NB4 (cell line): ENCODE measurements at regions not wholly inside any gene's neighbourhood (a gene's known extent, or its start where the extent isn't known, plus 50 kb on each side); places are given as distances from the start of the nearest gene placed in this dataset.

Experiments
- DNase-seq: peaks from one replicate; pipeline ENCODE4 v3.0.0; 2010; ENCODE audit warnings: low read depth
- H3K4me3 ChIP-seq: one replicate; pipeline ENCODE4 v1.5.1; 2011; ENCODE audit warnings: mild to moderate bottlenecking, low read depth, low read length, moderate library complexity
- MYC ChIP-seq: IDR thresholded peaks from 2 replicates; pipeline ENCODE4 v1.6.1; 2011; ENCODE audit warnings: low read depth, low read length
- POLR2A ChIP-seq: IDR thresholded peaks from 2 replicates; pipeline ENCODE4 v1.6.1; 2011; ENCODE audit warnings: mild to moderate bottlenecking; ENCODE audit not compliant: insufficient read length; ENCODE audit errors: extremely low read depth
- TF ChIP-seq, protein P1 (sequence below): IDR thresholded peaks from 2 replicates; pipeline ENCODE4 v1.6.1; 2011; ENCODE audit warnings: low read depth, low read length
- TF ChIP-seq, protein P2 (sequence below): IDR thresholded peaks from one replicate; pipeline ENCODE4 v1.5.1; 2012; ENCODE audit warnings: low read depth, low read length

DNA sequence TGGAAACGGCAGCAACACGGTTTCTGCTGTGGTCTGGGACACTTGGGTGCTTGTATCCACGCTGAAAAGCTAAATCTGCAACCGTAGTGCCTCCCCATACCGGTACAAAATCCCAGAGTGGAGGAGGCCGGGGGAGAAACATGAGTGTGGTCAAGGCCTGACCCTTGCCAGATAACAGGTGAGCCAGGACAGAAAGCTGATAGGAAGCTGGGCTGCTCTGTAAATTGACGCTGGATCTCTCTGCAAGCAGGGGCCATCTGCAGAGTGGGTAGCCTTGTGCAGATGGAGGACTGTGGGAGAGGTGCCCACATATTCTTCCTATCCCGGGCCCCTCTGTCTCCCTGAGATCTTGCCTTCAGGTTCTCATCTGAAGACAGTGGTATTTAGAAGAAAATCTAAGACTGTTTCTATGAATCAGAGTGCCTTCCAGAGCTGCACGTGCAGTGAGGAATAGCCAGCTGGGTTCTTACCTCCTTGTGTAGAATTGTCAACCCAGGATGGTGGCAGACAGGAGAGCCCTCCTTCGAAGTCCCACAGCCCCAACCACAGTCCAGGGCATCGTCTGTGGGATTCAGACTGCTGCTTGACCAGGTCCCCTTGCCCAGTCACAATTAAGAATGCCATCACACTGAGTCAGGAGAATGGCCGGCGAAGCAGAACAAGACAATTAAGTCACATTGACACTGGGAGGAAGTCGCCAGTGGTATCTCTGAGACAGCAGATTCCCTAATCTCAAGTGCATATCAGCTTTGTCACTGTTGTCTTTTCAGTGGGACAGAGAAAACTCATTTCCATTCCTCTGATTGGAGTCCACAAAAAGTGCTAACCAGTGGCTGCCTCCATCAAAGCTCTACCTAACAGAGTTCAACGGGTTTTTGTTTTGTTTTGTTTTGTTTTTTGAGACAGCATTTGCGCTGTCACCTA, 100.0 kb upstream of the RIPOR2 start:
- H3K4me3 ChIP-seq, result no peak overlapping the region
- no peak for TF ChIP-seq MYC
- TF ChIP-seq, protein P1, sequence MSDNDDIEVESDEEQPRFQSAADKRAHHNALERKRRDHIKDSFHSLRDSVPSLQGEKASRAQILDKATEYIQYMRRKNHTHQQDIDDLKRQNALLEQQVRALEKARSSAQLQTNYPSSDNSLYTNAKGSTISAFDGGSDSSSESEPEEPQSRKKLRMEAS, result no peak
- no peak for TF ChIP-seq POLR2A
- TF ChIP-seq, protein P2, sequence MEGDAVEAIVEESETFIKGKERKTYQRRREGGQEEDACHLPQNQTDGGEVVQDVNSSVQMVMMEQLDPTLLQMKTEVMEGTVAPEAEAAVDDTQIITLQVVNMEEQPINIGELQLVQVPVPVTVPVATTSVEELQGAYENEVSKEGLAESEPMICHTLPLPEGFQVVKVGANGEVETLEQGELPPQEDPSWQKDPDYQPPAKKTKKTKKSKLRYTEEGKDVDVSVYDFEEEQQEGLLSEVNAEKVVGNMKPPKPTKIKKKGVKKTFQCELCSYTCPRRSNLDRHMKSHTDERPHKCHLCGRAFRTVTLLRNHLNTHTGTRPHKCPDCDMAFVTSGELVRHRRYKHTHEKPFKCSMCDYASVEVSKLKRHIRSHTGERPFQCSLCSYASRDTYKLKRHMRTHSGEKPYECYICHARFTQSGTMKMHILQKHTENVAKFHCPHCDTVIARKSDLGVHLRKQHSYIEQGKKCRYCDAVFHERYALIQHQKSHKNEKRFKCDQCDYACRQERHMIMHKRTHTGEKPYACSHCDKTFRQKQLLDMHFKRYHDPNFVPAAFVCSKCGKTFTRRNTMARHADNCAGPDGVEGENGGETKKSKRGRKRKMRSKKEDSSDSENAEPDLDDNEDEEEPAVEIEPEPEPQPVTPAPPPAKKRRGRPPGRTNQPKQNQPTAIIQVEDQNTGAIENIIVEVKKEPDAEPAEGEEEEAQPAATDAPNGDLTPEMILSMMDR, result no peak
- DNase-seq, result no peak

DNA sequence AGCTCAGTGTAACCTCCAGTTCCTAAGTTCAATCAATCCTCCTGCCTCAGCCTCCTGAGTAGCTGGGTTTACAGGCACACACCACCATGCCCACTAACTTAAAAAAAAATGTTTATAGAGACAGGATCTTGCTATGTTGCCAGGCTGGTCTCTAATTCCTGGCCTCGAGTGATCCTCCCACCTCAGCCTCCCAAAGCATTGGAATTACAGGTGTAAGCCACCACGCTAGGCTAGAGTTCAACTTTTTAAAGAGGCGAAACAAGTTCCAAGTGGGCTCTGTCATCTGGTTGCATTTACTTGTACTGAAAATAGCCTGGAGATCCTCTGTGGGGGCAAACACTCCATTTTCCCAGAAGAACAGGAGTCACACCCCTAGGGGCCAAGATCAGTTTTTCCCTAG, 100.7 kb upstream of the RIPOR2 start:
- no peak overlapping the region for H3K4me3 ChIP-seq
- TF ChIP-seq, protein P1, result no peak
- no peak for TF ChIP-seq POLR2A
- TF ChIP-seq MYC, result no peak
- TF ChIP-seq, protein P2, result no peak

DNA sequence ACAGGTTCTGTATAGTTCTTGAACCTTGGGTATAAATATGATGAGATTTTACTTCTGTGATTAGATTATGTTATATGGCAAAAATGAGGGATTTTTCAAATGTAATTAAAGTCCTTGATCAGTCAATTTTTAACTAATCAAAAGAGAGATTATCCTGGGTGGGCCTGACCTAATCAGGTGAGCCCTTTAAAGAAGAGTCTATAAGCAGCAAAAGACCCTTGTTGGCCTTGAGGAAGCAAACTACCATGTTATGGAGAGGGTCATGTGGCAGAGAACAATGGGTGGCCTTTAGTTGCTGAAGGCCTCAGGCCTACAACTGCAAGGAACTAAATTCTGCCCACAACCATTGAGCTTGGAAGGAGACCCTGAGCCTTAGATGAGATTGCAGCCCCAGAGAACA, 102.5 kb upstream of the RIPOR2 start:
- TF ChIP-seq, protein P1, result no peak
- TF ChIP-seq, protein P2, result no peak
- no peak for TF ChIP-seq POLR2A
- TF ChIP-seq MYC, result no peak
- no peak for DNase-seq
- H3K4me3 ChIP-seq, result no peak overlapping the region

More for the DNA sequence above, 100.7 kb upstream of the RIPOR2 start:
- DNase-seq, result no peak

DNA sequence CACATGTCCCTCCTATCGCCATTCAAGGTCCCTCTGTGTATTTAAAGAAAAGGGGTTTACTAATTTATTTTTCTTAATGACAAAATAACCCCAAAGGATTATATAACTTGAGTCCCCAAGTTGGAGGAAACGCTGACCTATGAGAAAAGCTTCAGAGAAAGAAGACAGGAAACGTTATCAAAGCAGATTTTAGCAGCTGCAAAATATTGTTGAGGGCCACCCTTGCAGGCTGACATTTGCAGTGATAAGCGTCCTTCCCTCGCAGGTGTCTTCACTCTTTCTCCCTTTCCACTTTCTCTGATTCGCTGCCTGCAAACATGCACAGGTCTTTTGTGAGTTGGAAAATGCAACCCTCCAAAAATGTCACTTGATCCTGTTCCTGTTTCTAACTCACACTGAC, 103.2 kb upstream of the RIPOR2 start:
- DNase-seq, result no peak
- no peak overlapping the region for H3K4me3 ChIP-seq
- TF ChIP-seq, protein P1, result no peak
- no peak for TF ChIP-seq MYC
- TF ChIP-seq, protein P2, result no peak

DNA sequence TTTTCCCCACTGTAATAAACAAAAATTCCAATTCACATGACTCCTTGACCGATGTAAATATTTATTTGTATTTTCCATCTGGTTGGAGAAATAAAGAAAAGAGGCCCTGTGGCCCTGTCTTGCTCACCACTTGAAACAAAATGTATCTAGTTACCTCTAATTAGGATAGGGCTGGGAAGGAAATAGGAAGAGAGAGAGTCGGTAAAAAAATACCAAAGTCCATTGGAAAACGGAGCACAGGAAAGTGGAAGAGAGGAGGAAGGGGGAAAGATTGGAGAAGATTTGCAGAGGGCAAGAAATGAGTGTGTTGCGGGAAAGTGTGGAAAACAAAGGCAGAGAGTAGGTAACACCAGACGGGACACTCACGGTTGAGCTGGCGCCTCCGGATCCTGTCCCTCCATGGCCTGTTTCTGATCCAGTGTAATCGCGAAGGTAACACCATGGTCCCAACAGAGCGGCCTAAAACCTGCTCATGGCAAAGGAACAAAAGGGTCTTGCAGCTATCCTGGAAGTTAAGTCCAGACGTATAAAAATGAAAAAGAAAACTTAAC, 105.8 kb upstream of the RIPOR2 start:
- no peak overlapping the region for H3K4me3 ChIP-seq

More for the DNA sequence above, 105.8 kb upstream of the RIPOR2 start:
- DNase-seq, result no peak
- TF ChIP-seq POLR2A (no peak), MYC (no peak)
- TF ChIP-seq, protein P1, result no peak
- TF ChIP-seq, protein P2, result no peak
